ENCODE measurements at regions not wholly inside any gene's neighbourhood (a gene's known extent, or its start where the extent isn't known, plus 50 kb on each side); places are given as distances from the start of the nearest gene placed in this dataset.

DNA sequence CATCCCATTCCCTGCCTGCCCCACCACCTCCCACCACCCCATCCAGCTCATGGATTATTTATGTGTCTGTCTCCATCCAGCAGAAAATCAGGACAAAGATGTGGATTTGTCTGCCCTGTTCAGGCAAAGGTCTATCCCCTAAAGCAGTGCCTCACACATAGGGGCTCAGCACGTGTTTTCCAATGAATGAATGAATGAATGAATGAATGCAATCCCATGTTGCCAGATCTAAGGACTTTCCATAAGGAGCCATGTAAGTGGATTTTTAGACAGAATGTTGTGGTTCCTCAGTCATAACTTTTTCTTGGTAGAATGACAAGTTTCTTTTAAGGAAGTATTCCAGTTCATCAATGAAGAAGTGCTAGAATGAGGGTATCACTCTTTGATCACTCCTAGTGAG lies 133.7 kb downstream of the RNASET2 start:
- TF ChIP-seq TAF1 (IDR thresholded peaks at IDR 0.05; ENCODE audit: borderline replicate concordance, low read depth, low read length) (no peak), POLR2A (IDR thresholded peaks at IDR 0.05; ENCODE audit: low read depth, low read length) (no peak), POLR2AphosphoS5 (IDR thresholded peaks at IDR 0.05; ENCODE audit: low read depth, low read length) (no peak)
- FAIRE-seq, result no peak
- no peak for DNase-seq (ENCODE audit: insufficient read length)

GRCh38 chr6:166820483-166820882 lies 135.9 kb downstream of the RNASET2 start:
- no peak for DNase-seq (ENCODE audit: insufficient read length)
- TF ChIP-seq POLR2AphosphoS5 (IDR thresholded peaks at IDR 0.05; ENCODE audit: low read depth, low read length) (no peak), POLR2A (IDR thresholded peaks at IDR 0.05; ENCODE audit: low read depth, low read length) (no peak), TAF1 (IDR thresholded peaks at IDR 0.05; ENCODE audit: borderline replicate concordance, low read depth, low read length) (no peak)
- no peak for FAIRE-seq

DNA sequence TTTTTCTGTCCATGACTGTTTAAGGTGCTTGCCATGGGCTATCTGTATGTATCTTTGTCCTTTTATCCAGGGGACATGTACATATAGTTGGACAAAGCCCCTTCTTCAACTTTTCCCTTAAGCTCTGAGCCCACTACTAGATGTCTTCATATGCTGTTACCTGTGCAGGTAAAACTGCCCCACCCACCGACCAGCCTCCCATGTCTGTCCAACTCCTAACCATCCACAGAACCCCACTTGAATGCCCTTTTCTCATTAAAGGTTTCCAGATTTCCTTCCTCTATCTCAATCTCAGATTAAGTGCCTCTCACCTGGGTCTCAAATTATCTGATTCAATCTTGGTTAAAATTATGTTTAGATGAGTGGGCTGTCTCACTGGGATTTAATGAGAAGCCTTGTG lies 136.3 kb downstream of the RNASET2 start:
- DNase-seq (ENCODE audit: insufficient read length) (no peak), FAIRE-seq (no peak)
- TF ChIP-seq POLR2A (IDR thresholded peaks at IDR 0.05; ENCODE audit: low read depth, low read length) (no peak), POLR2AphosphoS5 (IDR thresholded peaks at IDR 0.05; ENCODE audit: low read depth, low read length) (no peak), TAF1 (IDR thresholded peaks at IDR 0.05; ENCODE audit: borderline replicate concordance, low read depth, low read length) (no peak)

DNA sequence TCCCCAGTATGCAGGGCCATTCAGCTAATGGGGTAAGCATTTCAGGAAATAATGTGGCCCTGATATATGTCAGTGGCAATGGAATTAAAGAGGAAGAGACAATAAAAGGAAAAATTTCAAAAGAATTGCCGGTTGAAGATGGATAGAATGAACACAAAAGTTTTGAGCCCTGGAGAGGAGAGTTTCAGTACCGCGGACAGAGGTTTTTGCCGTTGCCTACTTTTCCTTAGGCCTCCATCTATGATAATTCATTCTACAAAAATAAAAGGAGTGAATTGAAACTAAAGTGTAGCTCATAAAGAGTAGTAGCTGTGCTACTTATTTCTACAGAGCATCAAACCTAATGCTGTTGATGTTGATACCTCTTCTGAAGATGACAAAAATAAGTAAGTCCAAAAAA lies 140.7 kb downstream of the RNASET2 start:
- DNase-seq (ENCODE audit: insufficient read length) (no peak), FAIRE-seq (no peak)

DNA sequence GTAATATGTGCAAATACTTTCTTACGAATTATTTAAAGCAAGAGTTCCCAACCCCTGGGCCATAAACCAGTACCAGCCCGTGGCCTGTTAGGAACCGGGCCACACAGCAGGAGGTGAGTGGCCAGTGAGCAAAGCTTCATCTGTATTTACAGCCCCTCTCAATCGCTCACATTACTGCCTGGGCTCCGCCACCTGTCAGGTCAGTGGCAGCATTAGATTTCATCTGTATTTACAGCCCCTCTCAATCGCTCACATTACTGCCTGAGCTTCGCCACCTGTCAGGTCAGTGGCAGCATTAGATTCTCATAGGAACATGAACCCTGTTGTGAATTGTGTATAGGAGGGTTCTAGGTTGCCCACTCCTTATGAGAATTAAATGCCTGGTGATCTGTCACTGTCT lies 142.0 kb downstream of the RNASET2 start:
- FAIRE-seq (no peak), DNase-seq (ENCODE audit: insufficient read length) (no peak)
- TF ChIP-seq TAF1 (IDR thresholded peaks at IDR 0.05; ENCODE audit: borderline replicate concordance, low read depth, low read length) (no peak), POLR2AphosphoS5 (IDR thresholded peaks at IDR 0.05; ENCODE audit: low read depth, low read length) (no peak), POLR2A (IDR thresholded peaks at IDR 0.05; ENCODE audit: low read depth, low read length) (no peak)

More for the DNA sequence above, 140.7 kb downstream of the RNASET2 start:
- no peak for TF ChIP-seq POLR2AphosphoS5 (IDR thresholded peaks at IDR 0.05; ENCODE audit: low read depth, low read length)

- no peak for DNase-seq (ENCODE audit: insufficient read length)
- no peak for FAIRE-seq
- TF ChIP-seq POLR2AphosphoS5 (IDR thresholded peaks at IDR 0.05; ENCODE audit: low read depth, low read length), result no peak
- no peak for TF ChIP-seq TAF1 (IDR thresholded peaks at IDR 0.05; ENCODE audit: borderline replicate concordance, low read depth, low read length)
- no peak for TF ChIP-seq POLR2A (IDR thresholded peaks at IDR 0.05; ENCODE audit: low read depth, low read length)
These were observed 142.9 kb downstream of the RNASET2 start for GRCh38 chr6:166813461-166813860.

GRCh38 chr6:166810864-166811263 lies 145.5 kb downstream of the RNASET2 start:
- FAIRE-seq (no peak), DNase-seq (ENCODE audit: insufficient read length) (no peak)
- no peak for TF ChIP-seq TAF1 (IDR thresholded peaks at IDR 0.05; ENCODE audit: borderline replicate concordance, low read depth, low read length)
- no peak for TF ChIP-seq POLR2AphosphoS5 (IDR thresholded peaks at IDR 0.05; ENCODE audit: low read depth, low read length)
- TF ChIP-seq POLR2A (IDR thresholded peaks at IDR 0.05; ENCODE audit: low read depth, low read length), result no peak

- DNase-seq (ENCODE audit: insufficient read length) (no peak), FAIRE-seq (no peak)
- TF ChIP-seq POLR2AphosphoS5 (IDR thresholded peaks at IDR 0.05; ENCODE audit: low read depth, low read length) (no peak), POLR2A (IDR thresholded peaks at IDR 0.05; ENCODE audit: low read depth, low read length) (no peak), TAF1 (IDR thresholded peaks at IDR 0.05; ENCODE audit: borderline replicate concordance, low read depth, low read length) (no peak)
These were observed 146.6 kb downstream of the RNASET2 start for GRCh38 chr6:166809721-166810120.

DNA sequence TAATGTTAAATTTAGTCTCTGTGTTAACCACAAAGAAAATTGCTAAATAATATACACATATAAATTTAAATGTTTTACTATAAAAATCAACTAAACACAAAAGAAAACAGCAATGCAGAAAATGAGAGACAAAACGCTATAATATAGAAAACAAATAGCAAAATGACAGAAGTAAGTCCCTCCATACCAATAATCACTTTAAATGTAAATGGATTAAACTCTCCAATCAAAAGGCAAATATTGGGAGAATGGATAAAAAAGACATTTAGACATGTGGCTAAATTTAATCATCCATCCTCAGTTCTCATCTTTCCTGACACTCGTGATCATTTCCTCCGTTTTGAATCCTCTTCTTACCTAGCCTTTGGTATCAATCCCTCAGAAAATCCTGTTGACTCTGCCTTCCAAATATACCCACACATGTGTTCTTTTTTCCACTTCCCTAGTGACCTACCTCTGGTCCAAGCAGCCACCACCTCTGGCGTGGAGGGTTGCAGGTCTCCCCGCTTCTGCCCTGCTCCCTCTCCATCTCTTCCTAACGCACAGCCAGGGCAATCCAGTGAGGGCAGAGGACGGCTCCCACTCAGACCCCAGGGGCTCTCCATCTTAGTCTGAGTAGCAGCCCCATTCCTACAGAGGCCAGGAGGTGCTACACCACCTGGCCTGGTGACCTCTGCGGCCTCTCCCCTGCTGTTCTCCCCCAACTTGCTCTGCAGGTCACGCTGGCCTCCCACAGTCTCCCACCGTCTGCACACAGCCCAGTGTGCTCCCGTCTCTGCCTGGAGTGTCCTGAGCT lies 149.2 kb downstream of the RNASET2 start:
- FAIRE-seq (no peak), DNase-seq (ENCODE audit: insufficient read length) (no peak)
- TF ChIP-seq POLR2A (IDR thresholded peaks at IDR 0.05; ENCODE audit: low read depth, low read length), result no peak
- no peak for TF ChIP-seq POLR2AphosphoS5 (IDR thresholded peaks at IDR 0.05; ENCODE audit: low read depth, low read length)
- no peak for TF ChIP-seq TAF1 (IDR thresholded peaks at IDR 0.05; ENCODE audit: borderline replicate concordance, low read depth, low read length)

GRCh38 chr6:166806217-166806838 lies 150.0 kb downstream of the RNASET2 start:
- DNase-seq (ENCODE audit: insufficient read length) (no peak), FAIRE-seq (no peak)
- TF ChIP-seq TAF1 (IDR thresholded peaks at IDR 0.05; ENCODE audit: borderline replicate concordance, low read depth, low read length), result no peak
- TF ChIP-seq POLR2A (IDR thresholded peaks at IDR 0.05; ENCODE audit: low read depth, low read length), result no peak
- TF ChIP-seq POLR2AphosphoS5 (IDR thresholded peaks at IDR 0.05; ENCODE audit: low read depth, low read length), result no peak

GRCh38 chr6:166803471-166803870 lies 152.9 kb downstream of the RNASET2 start:
- FAIRE-seq (no peak), DNase-seq (ENCODE audit: insufficient read length) (no peak)
- TF ChIP-seq TAF1 (IDR thresholded peaks at IDR 0.05; ENCODE audit: borderline replicate concordance, low read depth, low read length), result no peak
- TF ChIP-seq POLR2A (IDR thresholded peaks at IDR 0.05; ENCODE audit: low read depth, low read length), result no peak
- no peak for TF ChIP-seq POLR2AphosphoS5 (IDR thresholded peaks at IDR 0.05; ENCODE audit: low read depth, low read length)

DNA sequence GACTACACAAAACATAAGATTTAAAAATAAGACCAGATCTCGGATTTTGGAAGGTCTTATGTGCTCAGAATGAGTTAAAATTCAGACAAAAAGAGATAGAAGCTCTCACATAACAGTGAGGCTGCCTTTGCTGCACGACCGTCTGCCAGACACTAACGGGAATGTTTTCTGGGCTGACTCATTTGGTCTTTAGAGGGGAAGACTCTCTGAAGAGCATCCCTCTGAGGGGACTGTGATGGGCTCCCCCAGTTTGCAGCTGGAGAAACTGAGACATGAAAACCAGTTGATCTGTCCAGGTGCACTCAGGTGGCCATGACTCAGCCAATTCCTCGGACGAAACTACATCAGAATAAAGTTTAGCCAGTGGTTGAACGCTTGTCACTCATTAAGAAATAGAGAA lies 153.9 kb downstream of the RNASET2 start:
- no peak for DNase-seq (ENCODE audit: insufficient read length)
- FAIRE-seq, result no peak
- TF ChIP-seq TAF1 (IDR thresholded peaks at IDR 0.05; ENCODE audit: borderline replicate concordance, low read depth, low read length) (no peak), POLR2A (IDR thresholded peaks at IDR 0.05; ENCODE audit: low read depth, low read length) (no peak), POLR2AphosphoS5 (IDR thresholded peaks at IDR 0.05; ENCODE audit: low read depth, low read length) (no peak)

Measured in GM12892 (cell line).